AG20443 (cell line): ENCODE measurements at regions not wholly inside any gene's neighbourhood (a gene's known extent, or its start where the extent isn't known, plus 50 kb on each side); places are given as distances from the start of the nearest gene placed in this dataset.

ENCODE experiments used
- DNase-seq: peaks from one replicate; pipeline ENCODE4 v3.0.0; 2012; ENCODE audit warnings: low spot score, mixed read lengths

- DNase-seq: no peak
These were observed 157.4 kb upstream of the CTNNB1 start for GRCh38 chr3:41041899-41042298.

DNA sequence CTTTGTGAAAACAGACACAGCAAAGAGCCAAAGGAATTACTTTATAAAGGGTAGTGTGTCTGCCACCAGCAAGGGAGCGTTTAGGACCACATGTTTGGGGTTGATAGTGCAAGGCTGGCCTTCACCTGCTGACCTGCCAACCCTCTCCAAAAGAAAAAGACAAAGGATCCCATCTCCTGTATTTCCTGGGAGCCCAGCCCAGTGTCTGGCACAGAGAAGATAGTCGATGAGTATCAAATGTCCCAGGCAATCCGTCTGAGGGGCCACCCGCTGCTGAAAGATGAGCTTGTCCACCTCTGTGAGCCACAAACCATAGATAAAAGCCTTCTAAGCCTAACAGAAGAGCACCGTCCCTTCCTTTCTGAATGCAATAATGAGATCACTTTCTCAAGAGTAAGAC is 154.8 kb upstream of the CTNNB1 start:
- DNase-seq: no peak

- no peak for DNase-seq
These were observed 153.8 kb upstream of the CTNNB1 start for GRCh38 chr3:41045491-41045890.

DNA sequence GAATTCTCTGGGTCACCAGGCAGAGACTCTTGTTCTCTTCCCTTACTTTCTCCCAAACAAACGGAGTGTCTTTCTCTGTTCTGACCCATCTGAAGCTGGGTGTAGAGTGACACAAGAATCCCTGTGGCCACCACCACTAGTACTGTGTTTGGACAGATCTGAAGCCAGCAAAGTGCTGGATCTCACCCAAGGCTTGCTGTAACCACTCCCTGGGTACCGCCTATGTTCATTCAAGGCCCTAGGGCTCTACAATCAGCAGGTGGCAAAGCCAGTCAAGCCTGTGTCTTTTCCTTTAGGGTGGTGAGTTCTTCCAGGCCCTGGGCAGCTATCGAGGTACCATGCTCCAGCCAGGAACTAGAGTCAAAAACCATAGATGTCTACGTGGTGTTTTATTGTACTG is 149.2 kb upstream of the CTNNB1 start:
- no peak for DNase-seq

- no peak for DNase-seq
These were observed 146.1 kb upstream of the CTNNB1 start for GRCh38 chr3:41053220-41053619.

GRCh38 chr3:41060106-41060505 is 139.2 kb upstream of the CTNNB1 start:
- DNase-seq: no peak

- DNase-seq: no peak
These were observed 135.2 kb upstream of the CTNNB1 start for GRCh38 chr3:41064070-41064469.

DNA sequence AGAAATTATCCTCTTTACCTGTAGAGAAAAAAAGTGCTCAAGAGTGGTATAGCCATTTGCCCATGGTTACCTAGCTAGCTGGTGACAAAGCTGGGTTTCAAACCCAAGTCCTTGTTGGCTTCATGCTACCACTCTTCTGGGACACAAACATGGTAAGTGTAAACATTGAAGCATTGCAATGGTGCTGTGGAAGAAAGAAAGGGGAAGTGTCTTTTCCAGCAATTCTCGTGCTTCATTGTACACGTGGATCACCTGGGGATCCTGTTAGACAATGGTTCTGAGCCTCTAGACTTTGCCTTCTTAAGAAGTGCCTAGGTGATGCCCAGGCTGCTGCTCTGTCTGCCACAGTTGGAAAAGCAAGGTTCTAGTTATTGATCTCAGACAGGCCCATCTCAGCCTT is 134.8 kb upstream of the CTNNB1 start:
- DNase-seq: no peak

DNA sequence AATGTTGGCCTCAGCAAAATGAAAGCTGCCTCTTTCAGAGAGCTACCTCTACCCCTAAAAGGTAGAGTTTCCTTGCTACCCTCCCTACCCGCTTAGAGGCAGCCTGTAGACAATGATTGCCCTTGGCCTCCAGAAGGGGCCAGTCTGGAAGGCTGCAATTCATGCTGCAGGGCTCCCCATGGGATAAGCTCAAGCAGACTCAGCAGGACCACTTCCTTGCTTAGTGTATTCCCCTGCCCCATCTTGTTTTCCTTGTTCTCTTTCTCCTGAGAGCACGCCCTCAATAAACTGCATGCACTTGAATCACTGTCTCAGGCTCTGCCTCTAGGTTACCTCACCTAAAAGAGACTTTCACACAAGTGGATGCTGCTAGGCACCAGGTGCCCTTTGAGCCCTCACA is 134.0 kb upstream of the CTNNB1 start:
- no peak for DNase-seq

DNA sequence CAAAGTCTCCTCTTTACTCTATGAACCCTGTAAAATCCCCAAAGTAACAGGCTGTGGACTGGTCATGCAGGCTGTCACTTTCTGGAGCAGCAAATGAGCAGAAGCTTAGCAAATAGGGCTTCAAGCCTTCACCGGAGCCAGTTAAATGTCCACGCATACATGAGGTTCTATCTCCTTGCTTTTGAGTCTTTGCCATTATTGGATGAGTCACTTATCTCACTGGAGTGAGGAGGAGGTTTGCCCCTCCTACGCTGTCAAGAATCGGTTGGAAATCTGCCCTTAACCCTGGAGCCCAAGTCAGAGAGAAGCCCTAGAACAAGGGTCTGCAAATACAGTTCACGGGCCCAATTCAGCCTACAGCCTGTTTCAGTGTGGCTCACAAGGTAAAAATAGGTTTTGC is 126.1 kb upstream of the CTNNB1 start:
- DNase-seq: no peak

DNA sequence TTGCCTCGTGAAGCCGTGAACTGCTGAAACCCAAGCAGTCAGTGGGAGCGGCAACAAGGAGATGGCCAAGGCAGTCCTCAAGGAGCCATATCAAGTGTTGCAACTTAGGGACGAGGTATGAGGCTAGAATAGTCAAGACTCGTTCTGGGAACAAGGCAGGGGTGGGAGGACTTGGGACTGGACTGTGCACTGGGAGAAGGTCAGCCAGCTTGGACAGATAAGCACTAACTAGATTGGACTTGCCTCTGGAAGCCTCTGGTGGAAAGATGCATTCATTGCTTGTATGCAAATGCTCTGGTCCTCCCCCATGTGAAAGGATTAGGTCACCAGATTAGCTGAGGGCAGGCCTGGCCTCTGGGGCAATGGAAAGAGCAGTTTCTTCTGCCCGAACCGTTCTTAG is 123.3 kb upstream of the CTNNB1 start:
- DNase-seq: no peak

DNA sequence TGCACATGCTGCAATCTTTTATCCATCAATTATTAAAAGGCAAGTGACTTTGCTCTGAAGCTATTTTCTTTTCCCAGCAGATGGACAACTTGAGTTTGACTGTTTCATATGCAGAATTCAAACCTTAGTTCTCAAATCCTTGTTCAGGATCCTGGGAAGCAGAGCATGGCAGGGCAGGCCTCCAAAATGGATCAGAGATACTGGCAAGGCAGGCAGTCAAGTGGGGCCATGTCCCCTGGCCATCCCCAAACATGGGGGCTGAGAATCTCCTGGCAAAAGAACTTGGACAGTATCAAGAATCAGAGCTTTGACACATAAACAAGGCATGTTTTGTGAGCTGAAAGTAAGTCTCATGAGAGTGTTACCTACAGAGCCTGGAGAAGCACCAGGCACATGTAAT is 122.9 kb upstream of the CTNNB1 start:
- DNase-seq: no peak

GRCh38 chr3:41080141-41080540 is 119.2 kb upstream of the CTNNB1 start:
- no peak for DNase-seq

DNA sequence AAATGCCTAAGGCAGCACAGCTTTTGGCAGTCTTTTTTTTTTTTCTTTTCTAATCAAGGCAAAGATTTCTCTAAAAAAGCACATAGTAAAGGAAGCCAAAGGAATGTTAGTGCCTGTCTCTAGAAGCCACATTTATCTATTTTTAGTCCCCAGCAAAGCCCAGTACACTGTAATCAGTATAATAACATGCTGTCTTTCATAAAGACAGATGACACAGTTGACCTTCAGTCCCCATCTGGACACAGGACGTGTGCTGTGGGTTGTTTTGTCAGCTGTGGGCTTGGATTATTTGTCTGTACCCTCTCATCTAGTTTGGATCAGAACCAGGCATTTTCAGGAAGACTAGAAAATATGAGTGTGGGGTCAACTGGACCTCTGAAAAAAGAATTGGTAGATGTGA is 110.4 kb upstream of the CTNNB1 start:
- DNase-seq: no peak

DNA sequence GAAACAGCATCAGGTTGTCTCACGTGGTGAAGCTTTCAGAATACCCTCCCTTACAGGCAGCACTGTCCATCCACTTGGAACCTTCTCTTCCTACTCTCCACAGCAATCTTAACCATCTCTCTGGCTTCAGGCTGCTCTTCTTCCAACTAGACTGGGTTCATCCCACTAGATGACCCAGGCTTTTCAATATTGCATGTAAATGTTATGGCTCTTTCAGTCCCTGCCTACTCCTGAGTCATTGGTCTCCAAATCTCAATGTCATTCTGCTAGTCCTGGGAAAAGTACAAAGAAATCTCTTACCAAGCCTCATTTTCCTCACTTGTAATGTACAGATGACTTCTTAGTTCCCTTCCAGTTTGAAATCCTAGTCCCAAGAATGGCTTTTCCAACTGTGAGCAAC is 109.7 kb upstream of the CTNNB1 start:
- no peak for DNase-seq

- DNase-seq: no peak
These were observed 106.5 kb upstream of the CTNNB1 start for GRCh38 chr3:41092844-41093243.

DNA sequence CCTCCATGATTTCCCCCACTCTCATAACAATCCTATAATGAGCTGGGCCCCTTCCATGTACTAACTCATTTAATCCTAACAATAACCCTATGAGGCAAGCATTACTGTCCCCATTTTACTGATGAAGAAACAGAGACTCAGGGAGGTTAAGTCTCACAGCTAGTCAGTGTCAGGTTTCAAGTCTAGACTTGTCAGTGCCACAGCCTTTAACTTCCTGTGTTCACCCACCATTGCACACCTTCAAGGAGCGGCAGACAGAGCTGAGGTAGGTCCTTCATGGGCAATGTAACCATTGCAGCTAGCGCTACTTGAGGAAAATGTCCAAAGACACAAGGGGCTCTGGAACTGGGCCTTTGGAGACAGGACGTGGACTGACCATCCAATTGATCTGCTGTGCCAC is 105.8 kb upstream of the CTNNB1 start:
- DNase-seq: no peak

DNA sequence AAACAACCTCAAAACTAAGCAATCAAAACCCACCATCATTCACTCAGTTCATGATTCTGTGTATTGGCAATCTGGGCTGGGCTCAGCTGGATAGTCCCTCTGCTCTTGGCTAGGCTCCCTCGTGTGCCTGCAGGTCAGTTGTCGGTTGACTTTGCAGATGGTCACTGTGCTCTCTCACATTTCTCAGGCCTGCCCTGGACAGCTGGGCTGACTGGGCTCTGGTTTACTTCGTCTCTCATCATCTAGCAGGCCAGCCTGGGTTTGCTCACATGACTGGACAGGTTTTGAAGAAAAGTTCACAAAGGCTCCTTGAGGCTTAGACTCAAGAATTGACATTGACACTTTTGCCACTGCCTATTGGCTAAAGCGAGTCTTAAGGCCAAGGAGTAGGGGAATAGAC is 105.0 kb upstream of the CTNNB1 start:
- no peak for DNase-seq

DNA sequence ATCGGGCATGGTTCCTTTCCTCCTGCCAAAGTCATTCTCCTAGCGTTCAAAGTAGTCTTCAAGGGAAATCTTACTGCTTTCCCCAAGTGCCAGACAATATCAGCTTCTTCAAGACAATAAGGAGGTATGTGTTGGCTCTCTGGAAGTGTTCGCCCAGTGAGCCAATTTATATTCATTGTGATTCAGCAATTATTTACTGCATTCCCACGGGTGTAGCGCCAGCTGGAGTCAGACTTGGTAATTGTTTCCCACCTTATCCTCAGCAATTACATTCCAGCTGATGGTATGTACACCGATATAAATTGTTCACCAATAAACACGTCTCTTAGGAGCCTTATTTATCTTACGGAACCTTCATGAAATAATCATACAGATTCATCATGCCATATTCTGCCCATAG is 103.6 kb upstream of the CTNNB1 start:
- no peak for DNase-seq

DNA sequence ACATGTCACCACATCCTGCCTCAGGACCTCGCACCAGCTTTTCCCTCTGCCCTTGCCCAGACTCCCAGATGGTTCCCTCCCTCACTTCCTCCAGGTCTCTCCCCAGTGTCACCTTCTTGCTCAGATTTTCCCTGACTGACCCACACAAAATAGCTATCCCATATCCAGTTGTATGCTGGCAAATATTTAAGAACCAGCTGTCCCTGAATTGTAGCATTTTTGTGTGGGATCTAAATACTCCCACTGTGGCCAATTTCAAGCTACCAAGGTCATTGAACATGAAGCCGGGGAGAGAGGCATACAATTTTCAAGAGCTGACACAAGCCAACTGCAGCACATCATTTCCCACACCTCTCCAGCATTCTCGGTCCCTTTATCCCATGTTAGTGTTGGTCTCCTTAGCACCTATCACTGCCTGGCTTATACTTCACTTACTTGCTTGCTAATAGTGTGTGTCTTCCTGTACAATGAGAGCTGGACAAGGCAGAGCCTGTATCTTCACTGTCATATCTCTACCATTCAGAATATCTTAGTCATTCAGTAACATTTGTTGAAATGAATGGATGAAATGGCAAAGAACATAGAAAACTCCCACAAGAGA is 101.3 kb upstream of the CTNNB1 start:
- DNase-seq: no peak

DNA sequence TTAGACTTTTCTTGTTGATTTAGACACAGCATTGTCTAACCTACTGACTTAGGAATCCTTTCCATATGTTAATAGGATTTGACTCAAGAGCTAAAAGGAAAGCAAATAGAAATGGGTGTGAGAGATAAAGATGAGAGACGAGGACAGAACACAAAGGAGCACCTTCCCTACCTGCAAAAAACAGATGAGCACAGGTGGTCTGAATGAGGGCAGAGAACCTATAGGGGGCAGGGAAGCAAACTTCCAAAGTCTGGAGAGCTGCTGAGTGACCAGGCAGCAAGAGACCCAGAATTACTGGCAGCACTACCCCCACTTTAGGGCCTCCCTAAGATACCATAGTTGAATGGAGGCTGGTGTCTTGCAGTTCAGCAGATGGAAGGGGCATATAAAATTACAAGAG is 98.1 kb upstream of the CTNNB1 start:
- no peak for DNase-seq

DNA sequence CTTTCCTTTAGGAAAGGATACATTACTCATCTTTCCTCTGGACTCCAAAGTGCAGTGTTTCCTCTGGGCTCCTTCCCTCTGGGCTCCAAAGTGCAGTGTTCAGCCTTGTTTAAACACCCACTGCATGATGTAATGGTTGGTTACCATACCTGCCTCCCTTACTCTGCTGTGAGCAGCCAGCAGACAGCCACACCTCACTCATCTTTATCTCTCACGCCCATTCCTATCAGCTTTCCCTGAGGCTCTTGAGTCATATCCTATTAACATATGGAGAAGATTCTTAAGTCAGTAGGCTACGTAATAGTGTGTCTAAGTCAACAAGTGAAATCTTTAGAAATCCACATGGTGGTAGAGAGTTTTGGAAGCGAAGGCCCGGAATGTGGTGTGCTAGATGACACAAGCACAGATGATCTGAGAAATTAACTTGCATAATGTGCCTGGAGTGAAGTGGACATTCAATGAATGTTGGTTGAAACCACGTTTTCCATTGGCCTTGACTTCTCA is 97.2 kb upstream of the CTNNB1 start:
- no peak for DNase-seq

- no peak for DNase-seq
These were observed 96.6 kb upstream of the CTNNB1 start for GRCh38 chr3:41102750-41103149.

- no peak for DNase-seq
These were observed 96.1 kb upstream of the CTNNB1 start for GRCh38 chr3:41103200-41103599.

DNA sequence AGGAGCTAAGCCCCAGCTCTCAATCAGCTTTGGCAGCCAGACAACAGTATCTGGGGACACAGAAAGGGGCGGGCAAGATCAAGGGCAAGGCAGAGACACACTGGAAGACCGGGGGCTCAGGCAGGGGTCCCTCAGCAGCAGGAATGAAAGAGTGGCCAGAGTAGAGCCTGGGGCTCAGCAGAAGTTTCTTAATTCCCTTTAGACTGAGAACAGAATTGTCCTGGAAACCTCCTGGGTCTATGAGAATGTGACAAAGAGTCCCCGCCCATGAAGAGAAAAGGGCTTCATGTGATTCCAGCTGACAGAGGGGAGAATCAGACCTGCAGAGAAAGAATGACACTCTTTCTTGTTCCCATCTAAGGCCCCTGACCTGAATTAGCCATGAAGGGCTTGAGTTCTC is 95.2 kb upstream of the CTNNB1 start:
- no peak for DNase-seq
